AG09319 (cell line): ENCODE measurements at regions not wholly inside any gene's neighbourhood (a gene's known extent, or its start where the extent isn't known, plus 50 kb on each side); places are given as distances from the start of the nearest gene placed in this dataset.

Experiments used
- DNase-seq: peaks from one replicate; pipeline ENCODE4 v3.0.0-alpha.2; 2010; ENCODE audit warnings: low read depth; ENCODE audit errors: extremely low read depth
- CTCF ChIP-seq: IDR thresholded peaks from 2 replicates; pipeline ENCODE4 v1.5.1; 2011; ENCODE audit warnings: low read depth, mild to moderate bottlenecking, inconsistent platforms, low read length, moderate library complexity

- TF ChIP-seq CTCF: no peak
- no peak for DNase-seq
These were observed 756.3 kb downstream of the REEP3 start for GRCh38 chr10:64277536-64277935.

DNA sequence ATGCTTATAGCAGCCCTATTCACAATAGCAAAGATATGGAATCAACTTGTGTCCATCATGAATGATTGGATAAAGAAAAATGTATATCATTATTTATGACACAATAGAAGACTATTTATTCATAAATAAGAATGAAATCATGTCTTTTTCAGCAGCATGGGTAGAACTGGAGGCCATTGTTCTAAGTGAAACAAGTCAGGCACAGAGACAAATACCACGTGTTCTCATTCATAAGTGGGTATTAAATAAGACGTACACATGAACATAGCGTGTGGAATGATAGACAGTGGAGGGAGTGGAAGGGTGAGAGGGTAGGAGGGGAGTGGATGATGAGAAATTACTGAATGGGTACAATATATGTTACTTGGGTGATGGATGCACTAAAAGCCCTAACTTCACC lies 762.4 kb downstream of the REEP3 start:
- no peak for DNase-seq
- no peak for TF ChIP-seq CTCF

DNA sequence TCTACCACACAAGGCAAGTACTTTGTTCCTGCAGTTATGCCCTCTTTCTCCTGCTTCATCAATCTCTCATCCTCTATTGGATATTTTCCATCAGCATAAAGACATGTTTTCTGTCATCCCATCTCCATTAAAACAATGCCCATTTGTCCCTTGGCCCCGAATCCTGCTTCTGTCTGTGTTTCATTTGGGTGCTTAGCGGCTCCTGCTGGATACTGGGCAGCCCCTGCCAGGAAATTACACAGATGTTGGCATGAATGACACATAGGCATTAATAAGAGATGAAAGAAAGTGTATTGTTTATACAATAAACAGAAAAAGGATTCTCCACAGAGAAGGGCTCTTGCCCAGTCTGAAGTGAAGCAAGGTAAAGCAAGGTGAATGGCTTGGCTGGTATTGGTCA lies 765.3 kb downstream of the REEP3 start:
- no peak for DNase-seq

GRCh38 chr10:64288404-64288803 lies 767.2 kb downstream of the REEP3 start:
- no peak for TF ChIP-seq CTCF
- no peak for DNase-seq

More for the DNA sequence above, 765.3 kb downstream of the REEP3 start:
- no peak for TF ChIP-seq CTCF

GRCh38 chr10:64303566-64303965 lies 782.4 kb downstream of the REEP3 start:
- TF ChIP-seq CTCF: no peak
- no peak for DNase-seq

DNA sequence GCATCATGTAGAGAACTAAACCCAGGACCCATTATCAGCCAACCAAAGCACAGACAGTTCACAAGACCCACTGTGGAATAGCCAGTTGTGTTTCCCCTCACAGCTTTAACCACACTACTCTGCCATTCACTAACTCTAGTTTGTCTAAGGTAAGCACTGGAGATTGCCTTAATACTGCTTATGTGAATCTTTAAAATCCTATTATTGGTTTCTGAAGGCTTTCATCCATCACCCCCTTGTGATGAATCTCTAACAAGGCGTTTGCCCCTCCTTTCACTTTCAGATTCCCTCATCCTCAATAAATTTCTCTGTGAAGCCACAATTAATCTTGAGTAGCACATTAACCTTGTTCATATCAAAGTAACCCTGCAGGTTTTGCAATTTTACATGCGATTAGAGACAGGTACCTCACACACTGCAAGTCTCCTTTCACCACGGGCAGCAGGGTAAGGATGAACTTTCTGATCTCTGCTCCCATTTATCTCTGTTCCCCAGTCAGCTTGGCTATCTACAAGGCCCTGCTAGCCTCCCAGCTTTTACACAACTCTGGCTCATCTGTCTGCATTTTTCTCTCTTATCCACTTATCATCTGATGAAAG lies 785.6 kb downstream of the REEP3 start:
- no peak for DNase-seq

DNA sequence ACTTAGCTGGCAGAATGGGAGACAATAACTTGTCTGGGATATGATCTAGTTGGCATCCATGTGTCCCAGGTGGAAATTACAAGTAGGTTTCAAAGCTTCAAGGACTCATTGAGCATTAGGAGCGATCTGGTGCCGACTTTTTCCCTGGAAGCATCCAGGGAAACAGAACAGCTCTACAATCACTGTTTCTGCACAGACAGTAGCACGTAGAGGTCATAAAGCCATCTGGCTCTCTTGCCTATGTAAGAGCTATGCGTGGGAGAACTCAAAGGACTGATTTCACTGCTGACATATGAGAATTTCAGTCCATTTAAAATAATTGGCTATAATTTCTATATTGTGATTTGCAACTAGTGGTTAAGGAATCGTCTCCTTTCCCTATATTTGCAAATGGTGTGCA lies 791.7 kb downstream of the REEP3 start:
- no peak for TF ChIP-seq CTCF
- no peak for DNase-seq

More for the DNA sequence above, 785.6 kb downstream of the REEP3 start:
- no peak for TF ChIP-seq CTCF
